ENCODE measurements at regions not wholly inside any gene's neighbourhood (a gene's known extent, or its start where the extent isn't known, plus 50 kb on each side); places are given as distances from the start of the nearest gene placed in this dataset.

DNA sequence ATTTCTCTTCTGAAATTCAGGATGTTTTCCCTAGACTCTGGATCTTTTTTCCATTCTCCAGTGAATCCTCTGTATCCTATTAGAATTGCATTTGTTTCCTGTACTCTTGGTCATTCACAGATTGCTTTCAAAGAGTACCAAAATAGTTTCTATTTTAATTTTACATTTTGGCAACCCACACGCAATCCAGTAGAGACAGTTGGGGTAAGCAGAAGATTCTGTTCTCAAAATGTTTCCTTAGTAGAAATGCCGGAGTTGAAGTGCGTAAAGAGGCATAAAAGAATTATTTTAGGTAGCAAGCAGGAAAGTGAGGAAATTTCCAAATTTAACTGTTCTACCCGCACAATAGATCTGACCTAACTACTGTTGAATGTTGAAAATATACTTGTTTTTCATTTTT, 842.4 kb downstream of the LUZP2 start:
- no peaks in the 10 kb centered on the region for H3K27me3 Mint-ChIP-seq (ENCODE audit: low read depth)
- H3K36me3 Mint-ChIP-seq (ENCODE audit: low read depth), result no peaks in the 10 kb centered on the region
- DNase-seq, result no peak
- no peak overlapping the region for H3K27ac Mint-ChIP-seq
- ChIA-PET CTCF (no interaction called here), POLR2A (no interaction called here)
- H3K9me3 Mint-ChIP-seq (ENCODE audit: insufficient read depth), result peaks cover 14% of the 10 kb centered on the region
- no peaks in the 10 kb centered on the region for H3K4me1 Mint-ChIP-seq (ENCODE audit: low read depth)
- ATAC-seq, result no peak
- no peak overlapping the region for H3K4me3 Mint-ChIP-seq

GRCh38 chr11:25349537-25349936, 852.7 kb downstream of the LUZP2 start:
- no peak overlapping the region for H3K4me3 Mint-ChIP-seq
- no peak overlapping the region for H3K27ac Mint-ChIP-seq
- CTCF ChIA-PET, result no interaction called here
- POLR2A ChIA-PET, result no interaction called here
- H3K9me3 Mint-ChIP-seq (ENCODE audit: insufficient read depth), result peaks cover 9% of the 10 kb centered on the region
- ATAC-seq (no peak), DNase-seq (no peak)
- H3K27me3 Mint-ChIP-seq (ENCODE audit: low read depth), result no peaks in the 10 kb centered on the region
- no peaks in the 10 kb centered on the region for H3K4me1 Mint-ChIP-seq (ENCODE audit: low read depth)
- H3K36me3 Mint-ChIP-seq (ENCODE audit: low read depth), result no peaks in the 10 kb centered on the region

GRCh38 chr11:25350899-25351803, 854.3 kb downstream of the LUZP2 start:
- Mint-ChIP-seq H3K4me3 (no peak overlapping the region), H3K36me3 (ENCODE audit: low read depth) (no peaks in the 10 kb centered on the region), H3K9me3 (ENCODE audit: insufficient read depth) (peaks cover 9% of the 10 kb centered on the region), H3K27me3 (ENCODE audit: low read depth) (no peaks in the 10 kb centered on the region), H3K4me1 (ENCODE audit: low read depth) (no peaks in the 10 kb centered on the region), H3K27ac (no peak overlapping the region)
- no peak for ATAC-seq
- DNase-seq, result no peak
- POLR2A ChIA-PET, result no interaction called here
- CTCF ChIA-PET, result no interaction called here

DNA sequence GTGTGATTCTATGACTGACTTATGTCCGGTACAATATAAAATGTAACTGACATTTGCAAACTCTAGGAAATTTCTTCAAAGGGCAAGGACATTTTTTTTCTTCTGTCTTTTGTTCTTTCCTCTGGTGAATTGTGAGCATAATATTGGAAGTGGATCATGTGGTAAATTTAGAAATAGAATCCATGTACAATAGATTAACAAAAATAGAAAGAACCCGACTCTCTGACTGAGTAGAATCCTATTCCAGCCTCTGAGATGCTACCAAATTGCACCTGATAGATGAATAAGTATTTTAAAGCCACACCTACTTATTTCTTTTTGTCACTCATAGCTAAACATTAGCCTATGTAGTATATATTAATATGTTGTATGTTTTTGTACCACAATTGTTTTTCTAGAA, 860.3 kb downstream of the LUZP2 start:
- Mint-ChIP-seq H3K27me3 (ENCODE audit: low read depth) (no peaks in the 10 kb centered on the region), H3K36me3 (ENCODE audit: low read depth) (no peaks in the 10 kb centered on the region), H3K27ac (no peak overlapping the region), H3K9me3 (ENCODE audit: insufficient read depth) (peaks cover 8% of the 10 kb centered on the region), H3K4me3 (no peak overlapping the region), H3K4me1 (ENCODE audit: low read depth) (no peaks in the 10 kb centered on the region)
- DNase-seq, result no peak
- no peak for ATAC-seq
- CTCF ChIA-PET, result no interaction called here
- POLR2A ChIA-PET, result no interaction called here

GRCh38 chr11:25377466-25377865, 880.6 kb downstream of the LUZP2 start:
- ChIA-PET CTCF (no interaction called here), POLR2A (no interaction called here)
- peaks cover 10% of the 10 kb centered on the region for H3K9me3 Mint-ChIP-seq (ENCODE audit: insufficient read depth)
- H3K27me3 Mint-ChIP-seq (ENCODE audit: low read depth), result no peaks in the 10 kb centered on the region
- H3K4me1 Mint-ChIP-seq (ENCODE audit: low read depth), result no peaks in the 10 kb centered on the region
- H3K4me3 Mint-ChIP-seq, result no peak overlapping the region
- no peak for ATAC-seq
- no peaks in the 10 kb centered on the region for H3K36me3 Mint-ChIP-seq (ENCODE audit: low read depth)
- DNase-seq, result no peak
- no peak overlapping the region for H3K27ac Mint-ChIP-seq

- Mint-ChIP-seq H3K36me3 (ENCODE audit: low read depth) (no peaks in the 10 kb centered on the region), H3K27me3 (ENCODE audit: low read depth) (no peaks in the 10 kb centered on the region), H3K4me1 (ENCODE audit: low read depth) (no peaks in the 10 kb centered on the region), H3K27ac (no peak overlapping the region), H3K9me3 (ENCODE audit: insufficient read depth) (peaks cover 6% of the 10 kb centered on the region), H3K4me3 (no peak overlapping the region)
- CTCF ChIA-PET, result no interaction called here
- ATAC-seq (no peak), DNase-seq (no peak)
- POLR2A ChIA-PET, result no interaction called here
Observed at GRCh38 chr11:25396847-25397246, 900.0 kb downstream of the LUZP2 start.

- H3K4me1 Mint-ChIP-seq (ENCODE audit: low read depth), result no peaks in the 10 kb centered on the region
- no peak overlapping the region for H3K4me3 Mint-ChIP-seq
- DNase-seq, result no peak
- POLR2A ChIA-PET, result no interaction called here
- CTCF ChIA-PET, result no interaction called here
- H3K27ac Mint-ChIP-seq, result no peak overlapping the region
- H3K27me3 Mint-ChIP-seq (ENCODE audit: low read depth), result no peaks in the 10 kb centered on the region
- peaks cover 11% of the 10 kb centered on the region for H3K9me3 Mint-ChIP-seq (ENCODE audit: insufficient read depth)
- H3K36me3 Mint-ChIP-seq (ENCODE audit: low read depth), result no peaks in the 10 kb centered on the region
- ATAC-seq, result no peak
Observed at GRCh38 chr11:25408146-25408545, 911.3 kb downstream of the LUZP2 start.

DNA sequence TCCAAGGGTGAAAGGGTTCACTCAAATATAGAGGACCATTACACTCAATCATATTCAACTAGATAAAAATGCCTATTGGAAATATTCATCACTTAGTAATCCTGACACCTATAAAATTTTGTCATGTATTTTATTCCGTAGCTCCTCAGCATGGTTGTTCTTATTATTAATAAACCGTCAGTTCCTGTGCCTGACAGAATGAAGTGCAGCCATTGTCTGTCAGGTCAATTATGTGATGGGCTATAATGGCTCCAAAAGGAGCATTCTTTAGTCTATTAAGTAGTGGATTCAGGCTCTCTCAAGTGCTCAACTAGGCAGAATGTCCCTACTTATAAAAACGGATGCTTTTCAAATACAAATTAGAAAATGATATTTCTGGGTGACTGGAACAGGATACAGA, 916.1 kb upstream of the ANO3 start:
- H3K27me3 Mint-ChIP-seq (ENCODE audit: low read depth), result no peaks in the 10 kb centered on the region
- no peaks in the 10 kb centered on the region for H3K4me1 Mint-ChIP-seq (ENCODE audit: low read depth)
- H3K27ac Mint-ChIP-seq, result no peak overlapping the region
- ChIA-PET CTCF (no interaction called here), POLR2A (no interaction called here)
- H3K36me3 Mint-ChIP-seq (ENCODE audit: low read depth), result no peaks in the 10 kb centered on the region
- ATAC-seq (no peak), DNase-seq (no peak)
- H3K4me3 Mint-ChIP-seq, result no peak overlapping the region
- peaks cover 14% of the 10 kb centered on the region for H3K9me3 Mint-ChIP-seq (ENCODE audit: insufficient read depth)

GRCh38 chr11:25423436-25424199, 908.3 kb upstream of the ANO3 start:
- Mint-ChIP-seq H3K36me3 (ENCODE audit: low read depth) (no peaks in the 10 kb centered on the region), H3K9me3 (ENCODE audit: insufficient read depth) (peaks cover 2% of the 10 kb centered on the region), H3K27ac (no peak overlapping the region), H3K4me1 (ENCODE audit: low read depth) (no peaks in the 10 kb centered on the region), H3K27me3 (ENCODE audit: low read depth) (no peaks in the 10 kb centered on the region), H3K4me3 (no peak overlapping the region)
- CTCF ChIA-PET, result no interaction called here
- POLR2A ChIA-PET, result no interaction called here
- DNase-seq, result no peak
- no peak for ATAC-seq

- Mint-ChIP-seq H3K36me3 (ENCODE audit: low read depth) (no peaks in the 10 kb centered on the region), H3K4me3 (no peak overlapping the region), H3K9me3 (ENCODE audit: insufficient read depth) (peaks cover 7% of the 10 kb centered on the region), H3K27me3 (ENCODE audit: low read depth) (no peaks in the 10 kb centered on the region), H3K27ac (no peak overlapping the region), H3K4me1 (ENCODE audit: low read depth) (no peaks in the 10 kb centered on the region)
- ATAC-seq, result no peak
- ChIA-PET POLR2A (no interaction called here), CTCF (no interaction called here)
- no peak for DNase-seq
Observed at GRCh38 chr11:25432376-25432775, 899.6 kb upstream of the ANO3 start.

GRCh38 chr11:25435197-25435596, 896.7 kb upstream of the ANO3 start:
- H3K4me3 Mint-ChIP-seq, result no peak overlapping the region
- DNase-seq (no peak), ATAC-seq (no peak)
- no peak overlapping the region for H3K27ac Mint-ChIP-seq
- H3K27me3 Mint-ChIP-seq (ENCODE audit: low read depth), result no peaks in the 10 kb centered on the region
- H3K4me1 Mint-ChIP-seq (ENCODE audit: low read depth), result no peaks in the 10 kb centered on the region
- POLR2A ChIA-PET, result no interaction called here
- no peaks in the 10 kb centered on the region for H3K36me3 Mint-ChIP-seq (ENCODE audit: low read depth)
- CTCF ChIA-PET, result no interaction called here
- peaks cover 7% of the 10 kb centered on the region for H3K9me3 Mint-ChIP-seq (ENCODE audit: insufficient read depth)

GRCh38 chr11:25436326-25436725, 895.6 kb upstream of the ANO3 start:
- Mint-ChIP-seq H3K4me3 (no peak overlapping the region), H3K27me3 (ENCODE audit: low read depth) (no peaks in the 10 kb centered on the region), H3K27ac (no peak overlapping the region), H3K9me3 (ENCODE audit: insufficient read depth) (peaks cover 7% of the 10 kb centered on the region), H3K4me1 (ENCODE audit: low read depth) (no peaks in the 10 kb centered on the region), H3K36me3 (ENCODE audit: low read depth) (no peaks in the 10 kb centered on the region)
- CTCF ChIA-PET, result no interaction called here
- POLR2A ChIA-PET, result no interaction called here
- DNase-seq (no peak), ATAC-seq (no peak)

All from activated CD8-positive, alpha-beta T cell treated with anti-CD3 and anti-CD28 coated beads, Interleukin-2, amount 10 ng/mL, durations not matched to agents 7 days and 5 days (primary cell).